GM12878 (cell line): ENCODE measurements at regions not wholly inside any gene's neighbourhood (a gene's known extent, or its start where the extent isn't known, plus 50 kb on each side); places are given as distances from the start of the nearest gene placed in this dataset.

Experiments
- ATAC-seq: fragments of 200-7000 bp; cut with Tn5 transposase; 3 replicates; pipeline ENCODE4 v1.9.1; 2020; ENCODE audit warnings: mild to moderate bottlenecking, moderate library complexity
- BruUV-seq: library from RNA; stranded (reverse); fragments of 400-500 nt; replicated peaks from 2 replicates; lab custom pipeline; 2021; lab: Mats Ljungman, UMichigan
- CTCF ChIA-PET: fragments of 300-600 bp; sonication (Branson Sonifier 250); formaldehyde crosslinking; extraction: SDS; loops from one replicate; lab custom pipeline; 2021; ENCODE audit warnings: inconsistent platforms; lab: Yijun Ruan, JAX
- POLR2A ChIA-PET: fragments of 350-600 bp; formaldehyde crosslinking; extraction: SDS; loops from one replicate; lab custom pipeline; 2021; ENCODE audit warnings: inconsistent platforms; lab: Charles Lee
- RAD21 ChIA-PET: fragments of 300-600 bp; sonication (Branson Sonifier 250); formaldehyde crosslinking; loops from one replicate; lab custom pipeline; 2023; ENCODE audit warnings: antibody characterized with exemption; ENCODE audit not compliant: unreplicated experiment; lab: Charles Lee
- SMC1A ChIA-PET: fragments of 300-600 bp; sonication (Branson Sonifier 250); formaldehyde crosslinking; loops from one replicate; lab custom pipeline; 2023; ENCODE audit not compliant: unreplicated experiment, uncharacterized antibody; lab: Charles Lee
- DNase-seq: peaks from one replicate; pipeline ENCODE4 v3.0.0-alpha.2; 2011; ENCODE audit warnings: low read depth, low spot score
- FAIRE-seq: peaks from 3 replicates; lab custom pipeline; 2011; peaks lifted over from hg19 to GRCh38; lab: Jason Lieb, UNC
- H2AFZ ChIP-seq: 2 replicates; pipeline ENCODE4 v1.6.0; 2011; ENCODE audit warnings: low read depth, low read length, control low read depth; ENCODE audit not compliant: control insufficient read depth
- H3K27ac ChIP-seq: 2 replicates; pipeline ENCODE4 v1.5.1; 2011; ENCODE audit warnings: control low read depth; ENCODE audit not compliant: control insufficient read depth, insufficient read depth
- H3K27me3 ChIP-seq, 2 experiments: replicated peaks in 1 of 2; 2 replicates each; pipeline versions ENCODE4 v1.6.0 to v1.6.1; 2011; ENCODE audit warnings: low read length in 1 of 2; ENCODE audit not compliant: control insufficient read depth in 2 of 2, insufficient read depth in 2 of 2
- H3K36me3 ChIP-seq, 2 experiments: 2 replicates each; pipeline ENCODE4 v1.5.1; 2011; ENCODE audit warnings: low read length in 1 of 2; ENCODE audit not compliant: control insufficient read depth in 2 of 2, insufficient read depth in 2 of 2
- H3K4me1 ChIP-seq: 2 replicates; pipeline ENCODE4 v1.6.1; 2011; ENCODE audit warnings: mild to moderate bottlenecking, low read length, moderate library complexity, mixed read lengths; ENCODE audit not compliant: control insufficient read depth, insufficient read depth
- H3K4me2 ChIP-seq: 2 replicates; pipeline ENCODE4 v1.6.0; 2011; ENCODE audit warnings: control low read depth; ENCODE audit not compliant: control insufficient read depth, insufficient read depth
- H3K4me3 ChIP-seq: fragments of 200-600 bp; sonication (generic); 2 replicates; pipeline ENCODE4 v1.5.1; 2016
- H3K79me2 ChIP-seq: 2 replicates; pipeline ENCODE4 v1.6.0; 2011; ENCODE audit warnings: low read length; ENCODE audit not compliant: control insufficient read depth, insufficient read depth
- H3K9ac ChIP-seq: 2 replicates; pipeline ENCODE4 v1.8.0; 2011; ENCODE audit warnings: low read length, control low read depth, mixed read lengths; ENCODE audit not compliant: control insufficient read depth, insufficient read depth
- H3K9me3 ChIP-seq: replicated peaks from 3 replicates; pipeline ENCODE4 v1.5.1; 2011; ENCODE audit warnings: mild to moderate bottlenecking, low read length; ENCODE audit not compliant: control insufficient read depth, insufficient read depth
- H4K20me1 ChIP-seq: 2 replicates; pipeline ENCODE4 v1.6.0; 2011; ENCODE audit not compliant: control insufficient read depth, insufficient read depth
- ATF2 ChIP-seq: IDR thresholded peaks from 2 replicates; pipeline ENCODE4 v1.6.1; 2012; ENCODE audit warnings: low read length, inconsistent platforms
- BMI1 ChIP-seq: fragments of 450-650 bp; IDR thresholded peaks from 2 replicates; pipeline ENCODE4 v1.6.1; 2016; ENCODE audit warnings: mild to moderate bottlenecking, moderate library complexity, borderline replicate concordance
- FOS ChIP-seq: IDR thresholded peaks from 3 replicates; pipeline ENCODE4 v1.6.1; 2011; ENCODE audit warnings: borderline replicate concordance; ENCODE audit not compliant: insufficient read length; ENCODE audit errors: extremely low read depth
- HCFC1 ChIP-seq: fragments of 150-350 bp; IDR thresholded peaks from 2 replicates; pipeline ENCODE4 v1.6.1; 2014; ENCODE audit warnings: low read length
- HDAC6 ChIP-seq: fragments of 200-600 bp; sonication (generic); IDR thresholded peaks from one replicate; pipeline ENCODE4 v1.8.0; 2017; ENCODE audit warnings: antibody characterized with exemption; ENCODE audit not compliant: unreplicated experiment
- JUND ChIP-seq: IDR thresholded peaks from 2 replicates; pipeline ENCODE4 v1.6.1; 2012; ENCODE audit warnings: low read depth, mild to moderate bottlenecking, low read length, improper control_type of control experiment, moderate library complexity
- MAX ChIP-seq: IDR thresholded peaks from 2 replicates; pipeline ENCODE4 v1.6.1; 2012; ENCODE audit warnings: low read depth, low read length, improper control_type of control experiment
- MEF2B ChIP-seq: fragments of 450-650 bp; IDR thresholded peaks from 2 replicates; pipeline ENCODE4 v1.6.1; 2018; ENCODE audit warnings: mild to moderate bottlenecking, moderate library complexity; ENCODE audit not compliant: partially characterized antibody, poor library complexity, severe bottlenecking
- MTA3 ChIP-seq: IDR thresholded peaks from 2 replicates; pipeline ENCODE4 v1.6.1; 2012; ENCODE audit warnings: low read length, inconsistent platforms, borderline replicate concordance
- MYB ChIP-seq: fragments of 150-350 bp; IDR thresholded peaks from 2 replicates; pipeline ENCODE4 v1.6.1; 2014; ENCODE audit warnings: mild to moderate bottlenecking, low read depth, low read length, borderline replicate concordance
- NKRF ChIP-seq: fragments of 450-650 bp; conservative IDR thresholded peaks from 2 replicates; pipeline ENCODE4 v1.6.1; 2017; ENCODE audit warnings: mild to moderate bottlenecking, moderate library complexity
- NR2C1 ChIP-seq: fragments of 450-650 bp; IDR thresholded peaks from 2 replicates; pipeline ENCODE4 v1.6.1; 2017; ENCODE audit warnings: antibody characterized with exemption, mild to moderate bottlenecking, moderate library complexity
- PAX8 ChIP-seq: fragments of 450-650 bp; IDR thresholded peaks from 2 replicates; pipeline ENCODE4 v1.6.1; 2017; ENCODE audit warnings: mild to moderate bottlenecking, moderate library complexity
- RELA ChIP-seq: fragments of 450-650 bp; IDR thresholded peaks from 2 replicates; pipeline ENCODE4 v1.8.0; 2014; ENCODE audit warnings: borderline replicate concordance; ENCODE audit not compliant: partially characterized antibody
- ZBTB11 ChIP-seq: fragments of 450-650 bp; formaldehyde crosslinking; IDR thresholded peaks from 2 replicates; pipeline ENCODE4 v1.5.0; 2022; ENCODE audit warnings: mild to moderate bottlenecking, missing genetic modification characterization
- WGBS: methylation state at CpG from one replicate; pipeline ENCODE4 v1.1.6; 2016; ENCODE audit warnings: low lambda C conversion rate; ENCODE audit not compliant: insufficient replicate concordance, insufficient coverage; ENCODE audit errors: missing lambda C conversion rate; 5-methylcytosine and 5-hydroxymethylcytosine counted together
- in situ Hi-C: fragments of 300-500 bp; cut with MboI; formaldehyde crosslinking; loops from 9 replicates; pipeline ENCODE4 v1.14.3; 2018; ENCODE audit warnings: mixed read lengths
- intact Hi-C: fragments of 100-400 bp; cut with micrococcal nuclease; formaldehyde crosslinking; loops from one replicate; pipeline ENCODE4 v1.14.2; 2022; ENCODE audit not compliant: unreplicated experiment

GRCh38 chr14:101197595-101198397 lies 294.3 kb upstream of the RTL1 start (continued):
- TF ChIP-seq ZBTB11, result no peak
- TF ChIP-seq, all 136 proteins: peak for 0

GRCh38 chr14:101198398-101199027 lies 295.0 kb upstream of the RTL1 start:
- Histone ChIP-seq H3K79me2 (no peaks in the 10 kb centered on the region), H3K4me2 (no peak overlapping the region), H3K4me1 (no peaks in the 10 kb centered on the region), H3K27ac (no peak overlapping the region), H3K36me3 (no peaks in the 10 kb centered on the region), H4K20me1 (no peaks in the 10 kb centered on the region), H2AFZ (no peak overlapping the region), H3K9me3 (no peaks in the 10 kb centered on the region; the same call in 2 of the 3 replicates), H3K27me3 (no peaks in the 10 kb centered on the region), H3K9ac (no peak overlapping the region), H3K4me3 (no peak overlapping the region)
- ChIA-PET RAD21 (no interaction called here), SMC1A (interaction anchor here (0.6 kb wide), 1 partner anchor 61 kb away, joined by 3 read pairs; no protein-coding TSS in a partner anchor), CTCF (no interaction called here), POLR2A (no interaction called here)
- FAIRE-seq, result no peak
- intact Hi-C loops (no loop called here), in situ Hi-C loops (no loop called here)
- DNase-seq, result no peak
- 49% methylated on average over 16 of the region's 16 CpGs for WGBS
- no peak for ATAC-seq
- no TSS peak for BruUV-seq
- TF ChIP-seq MYB (no peak), RELA (no peak), MTA3 (no peak), FOS (no peak), NKRF (no peak), MAX (no peak), JUND (no peak), ATF2 (no peak), HCFC1 (no peak), BMI1 (no peak), PAX8 (no peak), MEF2B (no peak), HDAC6 (no peak), NR2C1 (no peak)
